ENCODE measurements at regions not wholly inside any gene's neighbourhood (a gene's known extent, or its start where the extent isn't known, plus 50 kb on each side); places are given as distances from the start of the nearest gene placed in this dataset.

GRCh38 chr12:87690236-87690810 lies 338.9 kb downstream of the C12orf50 start:
- no peak for TF ChIP-seq CTCF (IDR thresholded peaks at IDR 0.05)
- TF ChIP-seq POLR2A (IDR thresholded peaks at IDR 0.05), result no peak
